DOHH2 (cell line): ENCODE measurements at regions not wholly inside any gene's neighbourhood (a gene's known extent, or its start where the extent isn't known, plus 50 kb on each side); places are given as distances from the start of the nearest gene placed in this dataset.

Experiments
- H3F3A ChIP-seq: fragments of 200-600 bp; sonication (generic), shearing (Covaris generic); 2 replicates; pipeline ENCODE4 v1.6.0; 2016; ENCODE audit warnings: antibody characterized with exemption, mild to moderate bottlenecking; ENCODE audit not compliant: control insufficient read depth, insufficient read depth
- H3K27ac ChIP-seq: fragments of 200-600 bp; sonication (generic); 2 replicates; pipeline ENCODE4 v1.5.1; 2014; ENCODE audit warnings: low read depth, mild to moderate bottlenecking, low read length, moderate library complexity
- H3K27me3 ChIP-seq: fragments of 200-600 bp; sonication (generic); 2 replicates; pipeline ENCODE4 v1.6.1; 2014; ENCODE audit warnings: mild to moderate bottlenecking, low read length, mixed read lengths; ENCODE audit not compliant: control insufficient read depth
- H3K36me3 ChIP-seq: fragments of 200-600 bp; sonication (generic); 2 replicates; pipeline ENCODE4 v1.6.1; 2014; ENCODE audit warnings: mild to moderate bottlenecking, low read length, moderate library complexity, mixed read lengths; ENCODE audit not compliant: control insufficient read depth
- H3K4me1 ChIP-seq: fragments of 200-600 bp; sonication (generic); 2 replicates; pipeline ENCODE4 v1.6.1; 2014; ENCODE audit warnings: mild to moderate bottlenecking, low read length, mixed read lengths; ENCODE audit not compliant: control insufficient read depth
- H3K4me2 ChIP-seq: fragments of 200-600 bp; sonication (generic); 2 replicates; pipeline ENCODE4 v1.6.0; 2014; ENCODE audit warnings: mild to moderate bottlenecking, low read length, moderate library complexity
- H3K4me3 ChIP-seq: fragments of 200-600 bp; sonication (generic); 2 replicates; pipeline ENCODE4 v1.5.1; 2014; ENCODE audit warnings: mild to moderate bottlenecking, low read length, mixed read lengths
- H3K79me2 ChIP-seq: fragments of 200-600 bp; sonication (generic); 2 replicates; pipeline ENCODE4 v1.6.1; 2014; ENCODE audit warnings: mild to moderate bottlenecking, low read length, mixed read lengths; ENCODE audit not compliant: control insufficient read depth
- H3K9me2 ChIP-seq: fragments of 200-600 bp; sonication (generic); replicated peaks from 2 replicates; pipeline ENCODE4 v1.6.1; 2014; ENCODE audit warnings: mild to moderate bottlenecking, low read length, mixed read lengths; ENCODE audit not compliant: control insufficient read depth
- H3K9me3 ChIP-seq: fragments of 200-600 bp; sonication (generic); 2 replicates; pipeline ENCODE4 v1.6.1; 2014; ENCODE audit warnings: antibody characterized with exemption, low read length, mixed read lengths; ENCODE audit not compliant: control insufficient read depth, insufficient read depth
- H4K20me1 ChIP-seq: fragments of 200-600 bp; sonication (generic); 2 replicates; pipeline ENCODE4 v1.6.0; 2014; ENCODE audit warnings: low read depth, mild to moderate bottlenecking, antibody characterized with exemption, low read length, moderate library complexity; ENCODE audit not compliant: control insufficient read depth, insufficient read depth
- EZH2phosphoT487 ChIP-seq: fragments of 200-600 bp; sonication (generic); IDR thresholded peaks from 2 replicates; pipeline ENCODE4 v1.6.1; 2017; ENCODE audit warnings: borderline replicate concordance, mild to moderate bottlenecking, antibody characterized with exemption, low read length, moderate library complexity, mixed read lengths
- TF ChIP-seq, protein P1 (sequence below): fragments of 200-600 bp; sonication (generic); IDR thresholded peaks from one replicate; pipeline ENCODE4 v1.5.1; 2014; ENCODE audit warnings: antibody characterized with exemption, mild to moderate bottlenecking, low read depth, low read length; ENCODE audit not compliant: poor library complexity, severe bottlenecking

DNA sequence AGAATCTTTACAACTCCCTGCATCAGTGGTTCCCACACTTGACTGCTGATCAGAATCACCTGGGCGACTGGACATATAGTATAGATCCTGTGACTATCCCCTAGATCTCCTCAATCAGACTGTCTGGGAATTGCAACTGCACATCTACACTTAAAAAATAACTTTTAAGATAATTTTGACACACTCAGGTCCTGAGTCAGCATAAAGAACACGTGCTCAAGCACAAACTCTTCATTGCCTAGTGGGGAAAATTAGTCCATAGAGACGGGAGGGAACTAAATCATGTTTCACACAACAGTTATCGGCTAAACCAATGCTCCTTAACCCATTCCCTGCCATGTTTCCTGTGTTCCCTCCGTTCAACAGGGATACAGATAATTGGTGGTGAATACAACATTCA is 243.5 kb upstream of the FGF13 start:
- no peaks in the 10 kb centered on the region for H4K20me1 ChIP-seq

GRCh38 chrX:138946926-138947325 is 235.4 kb upstream of the FGF13 start:
- no peak overlapping the region for H3K27ac ChIP-seq
- H3K9me2 ChIP-seq, result no peaks in the 10 kb centered on the region
- no peaks in the 10 kb centered on the region for H3K4me1 ChIP-seq
- no peaks in the 10 kb centered on the region for H4K20me1 ChIP-seq
- no peak overlapping the region for H3K4me3 ChIP-seq
- TF ChIP-seq, protein P1, sequence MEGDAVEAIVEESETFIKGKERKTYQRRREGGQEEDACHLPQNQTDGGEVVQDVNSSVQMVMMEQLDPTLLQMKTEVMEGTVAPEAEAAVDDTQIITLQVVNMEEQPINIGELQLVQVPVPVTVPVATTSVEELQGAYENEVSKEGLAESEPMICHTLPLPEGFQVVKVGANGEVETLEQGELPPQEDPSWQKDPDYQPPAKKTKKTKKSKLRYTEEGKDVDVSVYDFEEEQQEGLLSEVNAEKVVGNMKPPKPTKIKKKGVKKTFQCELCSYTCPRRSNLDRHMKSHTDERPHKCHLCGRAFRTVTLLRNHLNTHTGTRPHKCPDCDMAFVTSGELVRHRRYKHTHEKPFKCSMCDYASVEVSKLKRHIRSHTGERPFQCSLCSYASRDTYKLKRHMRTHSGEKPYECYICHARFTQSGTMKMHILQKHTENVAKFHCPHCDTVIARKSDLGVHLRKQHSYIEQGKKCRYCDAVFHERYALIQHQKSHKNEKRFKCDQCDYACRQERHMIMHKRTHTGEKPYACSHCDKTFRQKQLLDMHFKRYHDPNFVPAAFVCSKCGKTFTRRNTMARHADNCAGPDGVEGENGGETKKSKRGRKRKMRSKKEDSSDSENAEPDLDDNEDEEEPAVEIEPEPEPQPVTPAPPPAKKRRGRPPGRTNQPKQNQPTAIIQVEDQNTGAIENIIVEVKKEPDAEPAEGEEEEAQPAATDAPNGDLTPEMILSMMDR, result no peak
- no peak for TF ChIP-seq EZH2phosphoT487
- H3K27me3 ChIP-seq, result no peaks in the 10 kb centered on the region
- no peaks in the 10 kb centered on the region for H3K9me3 ChIP-seq
- H3K36me3 ChIP-seq, result no peaks in the 10 kb centered on the region
- no peaks in the 10 kb centered on the region for H3F3A ChIP-seq
- H3K79me2 ChIP-seq, result no peaks in the 10 kb centered on the region
- no peak overlapping the region for H3K4me2 ChIP-seq

More for the DNA sequence above, 243.5 kb upstream of the FGF13 start:
- no peak for TF ChIP-seq EZH2phosphoT487
- TF ChIP-seq, protein P1, result no peak
- no peaks in the 10 kb centered on the region for H3F3A ChIP-seq
- H3K4me2 ChIP-seq, result no peak overlapping the region
- no peaks in the 10 kb centered on the region for H3K27me3 ChIP-seq
- no peaks in the 10 kb centered on the region for H3K36me3 ChIP-seq
- H3K27ac ChIP-seq, result no peak overlapping the region
- no peak overlapping the region for H3K4me3 ChIP-seq
- no peaks in the 10 kb centered on the region for H3K79me2 ChIP-seq
- H3K9me3 ChIP-seq, result no peaks in the 10 kb centered on the region
- no peaks in the 10 kb centered on the region for H3K4me1 ChIP-seq
- H3K9me2 ChIP-seq, result no peaks in the 10 kb centered on the region

- TF ChIP-seq EZH2phosphoT487, result no peak
- TF ChIP-seq, protein P1, result no peak
- Histone ChIP-seq H4K20me1 (no peaks in the 10 kb centered on the region), H3K4me2 (no peak overlapping the region), H3K36me3 (no peaks in the 10 kb centered on the region), H3K27ac (no peak overlapping the region), H3K79me2 (no peaks in the 10 kb centered on the region), H3K4me3 (no peak overlapping the region), H3K9me3 (no peaks in the 10 kb centered on the region), H3K27me3 (no peaks in the 10 kb centered on the region), H3F3A (no peaks in the 10 kb centered on the region), H3K9me2 (no peaks in the 10 kb centered on the region), H3K4me1 (no peaks in the 10 kb centered on the region)
Measured at GRCh38 chrX:138945219-138945618, 233.7 kb upstream of the FGF13 start.

GRCh38 chrX:138939038-138939437 is 227.5 kb upstream of the FGF13 start:
- TF ChIP-seq, protein P1, result no peak
- TF ChIP-seq EZH2phosphoT487, result no peak
- H3K4me1 ChIP-seq, result no peaks in the 10 kb centered on the region

More at GRCh38 chrX:138939038-138939437, 227.5 kb upstream of the FGF13 start:
- H3K79me2 ChIP-seq, result no peaks in the 10 kb centered on the region
- no peaks in the 10 kb centered on the region for H4K20me1 ChIP-seq
- H3F3A ChIP-seq, result no peaks in the 10 kb centered on the region
- no peaks in the 10 kb centered on the region for H3K9me3 ChIP-seq
- no peak overlapping the region for H3K4me3 ChIP-seq
- H3K9me2 ChIP-seq, result no peaks in the 10 kb centered on the region
- no peak overlapping the region for H3K27ac ChIP-seq
- no peaks in the 10 kb centered on the region for H3K36me3 ChIP-seq
- H3K27me3 ChIP-seq, result no peaks in the 10 kb centered on the region
- no peak overlapping the region for H3K4me2 ChIP-seq
